ENCODE measurements at regions not wholly inside any gene's neighbourhood (a gene's known extent, or its start where the extent isn't known, plus 50 kb on each side); places are given as distances from the start of the nearest gene placed in this dataset.

- TF ChIP-seq, protein P1, sequence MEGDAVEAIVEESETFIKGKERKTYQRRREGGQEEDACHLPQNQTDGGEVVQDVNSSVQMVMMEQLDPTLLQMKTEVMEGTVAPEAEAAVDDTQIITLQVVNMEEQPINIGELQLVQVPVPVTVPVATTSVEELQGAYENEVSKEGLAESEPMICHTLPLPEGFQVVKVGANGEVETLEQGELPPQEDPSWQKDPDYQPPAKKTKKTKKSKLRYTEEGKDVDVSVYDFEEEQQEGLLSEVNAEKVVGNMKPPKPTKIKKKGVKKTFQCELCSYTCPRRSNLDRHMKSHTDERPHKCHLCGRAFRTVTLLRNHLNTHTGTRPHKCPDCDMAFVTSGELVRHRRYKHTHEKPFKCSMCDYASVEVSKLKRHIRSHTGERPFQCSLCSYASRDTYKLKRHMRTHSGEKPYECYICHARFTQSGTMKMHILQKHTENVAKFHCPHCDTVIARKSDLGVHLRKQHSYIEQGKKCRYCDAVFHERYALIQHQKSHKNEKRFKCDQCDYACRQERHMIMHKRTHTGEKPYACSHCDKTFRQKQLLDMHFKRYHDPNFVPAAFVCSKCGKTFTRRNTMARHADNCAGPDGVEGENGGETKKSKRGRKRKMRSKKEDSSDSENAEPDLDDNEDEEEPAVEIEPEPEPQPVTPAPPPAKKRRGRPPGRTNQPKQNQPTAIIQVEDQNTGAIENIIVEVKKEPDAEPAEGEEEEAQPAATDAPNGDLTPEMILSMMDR (IDR thresholded peaks at IDR 0.05; ENCODE audit: low read depth, low read length): no peak
- TF ChIP-seq POLR2A (IDR thresholded peaks at IDR 0.05; ENCODE audit: extremely low read depth, insufficient read length): no peak
Measured at GRCh38 chr3:194009892-194010533, 125.9 kb upstream of the HES1 start.
